Renal cortical epithelial cell (primary cell): ENCODE measurements at regions not wholly inside any gene's neighbourhood (a gene's known extent, or its start where the extent isn't known, plus 50 kb on each side); places are given as distances from the start of the nearest gene placed in this dataset.
A peak's percentile ranks its signal among the peaks of the same experiment; 100 is the strongest.

Experiments used
- DNase-seq: peaks from one replicate; pipeline ENCODE4 v3.0.0-alpha.2; 2011; ENCODE audit warnings: low read depth

DNA sequence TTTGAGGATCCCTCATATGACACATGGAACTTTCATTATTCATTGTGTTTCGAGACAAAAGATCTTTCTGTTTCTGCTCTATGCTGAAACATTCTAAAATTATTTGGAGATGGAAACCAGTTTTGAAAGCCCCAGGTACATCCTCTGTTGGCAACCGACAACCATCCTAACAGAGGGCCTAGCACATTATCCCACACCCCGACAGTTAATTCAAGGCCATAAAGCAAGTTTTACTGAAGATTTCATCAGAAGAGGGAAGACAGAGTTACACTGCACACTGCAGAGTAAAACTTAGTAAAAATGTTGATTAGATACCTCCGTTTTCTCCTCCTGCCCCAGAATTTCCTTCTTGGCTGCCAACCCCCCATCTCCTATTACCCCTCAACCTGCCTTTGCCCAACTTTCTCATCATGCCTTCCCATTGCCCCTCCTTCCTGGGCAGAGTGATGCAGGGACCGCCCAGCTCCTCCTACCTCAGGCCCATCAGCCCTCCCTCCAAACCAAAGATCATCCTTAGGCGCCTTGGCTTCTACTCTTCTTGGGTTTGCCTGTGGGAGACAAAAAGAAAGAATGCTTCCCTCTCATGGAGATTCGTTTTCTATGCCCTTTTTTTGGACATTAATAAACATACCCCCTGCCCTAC is 52.9 kb upstream of the CITED4 start:
- no peak for DNase-seq

DNA sequence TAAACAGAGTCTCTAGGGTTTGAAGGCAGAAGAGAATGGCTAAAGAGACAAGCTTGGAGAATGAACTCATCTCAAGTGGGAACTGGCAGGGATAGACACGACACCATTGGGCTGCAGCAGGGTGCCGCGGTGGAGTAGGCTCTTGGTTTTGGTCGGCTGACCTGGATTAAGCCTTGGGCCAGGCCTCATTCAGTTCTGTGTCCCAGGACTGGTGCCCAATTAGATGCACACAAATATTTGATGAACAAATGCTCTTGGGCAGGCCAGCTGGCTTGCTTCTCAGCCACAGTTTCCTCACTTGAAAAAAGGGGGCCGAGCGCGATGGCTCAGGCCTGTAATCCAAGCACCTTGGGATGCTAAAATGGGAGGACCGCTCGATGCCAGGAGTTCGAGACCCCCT is 53.4 kb upstream of the CITED4 start:
- DNase-seq = no peak

DNA sequence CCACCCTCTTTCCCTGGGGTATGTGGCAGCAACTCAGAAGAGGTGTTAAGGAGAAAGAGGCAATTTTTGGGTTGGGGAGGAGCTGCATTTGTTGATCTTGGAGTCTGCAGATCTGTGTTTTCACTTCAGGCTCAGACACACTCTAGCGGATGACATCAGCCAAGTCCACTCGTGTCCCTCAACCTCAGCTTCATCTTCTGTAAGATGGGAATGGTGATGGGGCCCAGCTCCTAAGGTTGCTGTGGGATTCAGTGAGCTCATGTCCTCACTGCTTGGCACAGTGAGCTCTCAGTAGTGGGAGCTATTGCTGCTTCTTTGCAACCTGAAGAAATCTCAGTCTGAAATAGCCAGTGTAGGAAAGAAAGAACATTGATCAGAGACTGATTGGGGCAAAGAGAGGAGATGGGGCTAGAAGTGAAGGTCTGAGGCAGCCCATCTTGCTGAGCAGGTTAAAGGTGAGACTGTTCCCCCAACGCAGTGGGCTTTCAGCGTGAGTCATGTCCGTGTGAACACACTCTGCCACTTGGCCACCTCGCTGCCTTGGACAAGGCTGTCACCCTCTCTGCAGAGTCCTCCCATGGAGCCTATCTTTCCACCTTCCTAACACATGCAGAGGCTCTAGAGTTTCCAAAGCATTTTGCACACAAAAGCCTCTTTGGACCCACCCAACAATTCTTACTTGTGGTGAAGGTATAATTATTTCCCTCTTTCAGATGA is 56.0 kb upstream of the CITED4 start:
- DNase-seq = no peak

DNA sequence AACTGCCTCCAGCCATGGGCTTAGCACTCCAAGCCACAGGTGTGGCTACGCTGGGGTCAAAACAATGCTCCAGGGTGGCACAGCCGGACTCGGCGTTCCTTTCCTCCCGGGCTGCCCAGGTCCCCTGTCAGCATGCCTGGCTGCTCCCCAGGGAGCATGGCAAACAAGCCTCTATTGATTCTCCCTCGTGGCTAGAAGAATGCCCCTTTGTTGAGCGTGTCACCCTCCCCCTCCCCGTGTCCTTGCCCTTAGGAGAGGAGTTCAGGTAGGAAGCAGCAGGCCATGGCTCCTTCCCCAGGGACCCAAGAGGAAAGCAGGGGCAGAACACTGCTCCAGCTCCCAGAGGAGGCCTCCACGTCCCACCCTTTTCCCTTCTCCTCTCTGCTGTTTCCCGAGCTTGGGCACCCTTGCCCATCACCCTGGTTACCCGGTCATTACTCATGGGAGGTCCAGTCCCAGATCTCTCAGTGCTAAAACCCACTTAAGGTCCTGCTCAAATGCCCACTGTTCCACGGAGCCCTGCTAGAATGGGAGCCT is 57.4 kb upstream of the CITED4 start:
- DNase-seq = peak; percentile 26

DNA sequence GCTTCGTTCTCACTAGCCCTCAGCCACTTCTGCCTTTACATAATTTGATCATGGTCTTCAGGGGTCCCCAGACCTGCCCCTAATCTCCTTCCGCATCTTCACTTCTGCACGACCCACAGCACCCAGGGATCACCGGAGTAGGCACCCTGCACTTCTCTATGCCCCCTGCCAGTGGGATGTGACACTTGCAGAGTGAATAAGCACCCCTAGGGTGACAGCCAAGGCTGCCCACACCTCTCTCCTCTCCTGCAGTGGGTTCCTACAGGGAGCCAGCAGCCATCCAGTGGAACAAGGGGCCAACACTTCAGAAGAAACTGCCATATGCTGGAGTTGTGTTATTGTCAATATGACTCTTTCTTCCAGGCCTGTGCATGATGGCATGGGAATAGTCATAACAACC is 58.0 kb upstream of the CTPS1 start:
- no peak for DNase-seq

DNA sequence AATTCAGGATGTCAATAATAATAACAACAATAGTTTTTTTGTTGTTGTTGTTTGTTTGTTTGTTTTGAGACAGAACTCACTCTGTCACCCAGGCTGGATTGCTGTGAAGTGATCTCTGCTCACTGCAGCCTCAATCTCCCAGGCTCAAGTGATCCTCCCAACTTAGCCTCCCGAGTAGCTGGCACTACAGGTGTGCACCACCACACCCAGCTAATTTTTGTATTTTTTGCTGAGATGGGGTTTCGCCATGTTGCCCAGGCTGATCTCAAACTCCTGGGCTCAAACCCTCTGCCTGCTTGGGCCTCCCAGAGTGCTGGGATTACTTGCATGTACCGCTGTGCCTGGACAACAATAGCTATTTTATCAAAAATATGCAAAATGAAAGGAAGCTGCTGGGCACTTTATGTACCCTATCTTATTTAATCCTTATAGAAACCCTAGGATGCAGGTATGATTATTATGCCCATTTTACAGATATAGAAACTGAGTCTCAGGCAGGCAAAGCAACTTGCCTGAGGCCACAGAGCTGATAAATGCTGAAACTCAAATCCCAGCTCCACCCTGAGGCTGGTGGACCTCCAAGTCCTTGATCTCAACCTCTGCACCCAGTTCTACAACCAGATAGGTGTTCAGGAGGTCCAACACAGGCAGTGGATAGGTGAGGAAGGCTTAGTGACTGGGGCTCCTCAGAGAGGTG is 57.4 kb upstream of the CTPS1 start:
- DNase-seq = no peak

DNA sequence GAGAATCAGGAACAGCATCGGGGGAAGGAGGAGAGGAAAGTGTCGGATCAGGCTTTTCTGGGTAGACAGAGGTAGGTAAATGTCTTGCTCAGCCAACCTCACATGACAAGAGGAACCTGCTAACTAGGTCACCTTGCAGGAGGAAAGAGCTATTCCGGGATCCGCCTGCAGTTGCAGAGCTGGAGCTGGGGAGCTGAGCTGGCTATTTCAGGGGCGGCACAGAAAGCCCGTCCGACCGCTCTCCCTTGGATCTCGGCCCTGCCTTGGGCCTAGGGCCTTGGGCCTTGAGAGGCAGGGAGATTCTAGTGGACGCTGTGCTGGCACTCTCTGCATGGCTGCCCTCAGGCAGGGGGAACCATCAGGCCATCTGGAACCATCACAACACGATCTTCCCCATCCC is 56.5 kb upstream of the CTPS1 start:
- DNase-seq = no peak

DNA sequence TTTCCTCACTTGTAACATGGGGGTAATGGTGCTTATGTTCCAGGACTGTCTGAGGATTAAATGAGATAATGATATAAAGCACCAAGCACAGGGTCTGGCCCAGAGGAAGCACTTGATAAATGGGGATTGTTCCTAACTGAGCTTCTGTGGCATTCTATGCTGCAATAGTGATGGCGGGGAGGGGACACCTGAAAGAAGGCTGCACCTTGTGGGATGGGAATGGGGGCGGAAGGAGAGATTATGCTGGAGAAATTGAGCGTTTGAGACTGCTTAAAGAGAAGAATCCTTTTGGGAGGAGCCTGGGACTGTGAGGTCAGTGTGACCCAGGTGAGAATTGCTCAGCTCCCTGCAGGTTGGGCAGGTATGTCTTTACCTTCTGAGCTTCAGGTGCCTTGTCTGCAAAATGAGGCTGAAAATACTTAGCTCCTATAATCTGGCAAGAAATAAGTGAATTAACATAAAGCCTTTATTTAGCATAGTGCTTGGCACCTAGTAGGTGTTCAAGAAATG is 55.9 kb upstream of the CTPS1 start:
- no peak for DNase-seq

DNA sequence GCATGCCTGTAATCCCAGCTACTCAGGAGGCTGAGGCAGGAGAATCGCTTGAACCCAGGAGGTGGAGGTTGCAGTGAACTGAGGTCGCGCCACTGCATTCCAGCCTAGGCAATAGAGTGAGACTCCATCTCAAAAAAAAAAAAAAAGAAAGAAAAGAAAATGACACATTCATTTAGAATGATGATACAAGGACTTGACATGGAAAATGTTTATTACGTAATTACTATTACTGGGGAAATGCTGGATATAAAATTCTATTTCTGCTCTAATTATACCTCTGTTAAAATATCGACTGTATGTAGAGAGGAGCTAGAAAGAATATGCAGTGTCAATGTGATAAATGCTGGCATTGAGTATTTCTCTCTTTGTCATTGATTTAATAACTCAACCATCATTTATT is 54.7 kb upstream of the CTPS1 start:
- DNase-seq = no peak

DNA sequence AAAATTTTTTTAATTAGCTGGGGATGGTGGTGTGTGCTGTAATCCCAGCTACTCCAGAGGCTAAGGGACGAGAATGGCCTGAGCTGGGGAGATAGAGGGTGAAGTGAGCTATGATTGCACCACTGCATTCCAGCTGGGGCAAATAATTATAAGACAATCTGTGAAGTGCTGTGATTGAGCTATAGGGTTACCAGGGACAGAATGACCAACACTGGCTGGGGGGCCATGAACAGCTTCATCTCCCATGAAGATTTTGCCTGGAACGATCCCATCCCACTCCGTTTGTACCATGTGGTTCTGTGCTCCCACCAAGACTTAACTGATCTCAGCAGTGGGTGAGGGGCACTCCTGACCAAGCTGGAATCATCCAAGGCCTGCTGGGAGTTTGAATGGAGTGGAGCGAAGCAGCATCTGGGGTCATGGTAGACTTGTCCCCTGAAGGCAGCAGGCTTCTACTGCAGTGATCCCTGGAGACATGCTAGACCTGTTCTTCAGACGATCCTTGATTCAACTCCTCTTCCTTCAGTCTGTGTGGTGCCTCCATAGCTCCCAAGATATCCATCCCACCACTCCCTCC is 53.6 kb upstream of the CTPS1 start:
- DNase-seq = no peak

DNA sequence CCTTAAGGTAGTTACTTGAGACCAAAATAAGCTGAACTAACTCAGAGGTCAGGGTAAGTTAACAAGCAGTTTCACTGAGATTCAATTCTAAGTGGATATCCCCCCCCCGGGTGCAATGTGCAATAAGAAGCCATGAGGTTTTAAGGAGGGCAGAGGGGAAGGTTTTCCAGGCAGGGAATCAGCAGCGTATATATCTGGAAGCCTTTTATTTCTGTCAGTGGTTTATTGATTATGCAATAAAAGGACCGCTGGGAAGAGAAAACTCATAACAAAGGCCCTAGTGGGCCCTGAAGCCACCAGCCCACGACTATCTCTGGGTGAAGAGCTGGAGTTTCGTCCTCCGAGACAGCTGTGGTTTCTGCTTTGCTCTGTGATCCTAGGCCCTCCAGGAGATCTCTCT is 53.1 kb upstream of the CTPS1 start:
- DNase-seq = peak; percentile 10

DNA sequence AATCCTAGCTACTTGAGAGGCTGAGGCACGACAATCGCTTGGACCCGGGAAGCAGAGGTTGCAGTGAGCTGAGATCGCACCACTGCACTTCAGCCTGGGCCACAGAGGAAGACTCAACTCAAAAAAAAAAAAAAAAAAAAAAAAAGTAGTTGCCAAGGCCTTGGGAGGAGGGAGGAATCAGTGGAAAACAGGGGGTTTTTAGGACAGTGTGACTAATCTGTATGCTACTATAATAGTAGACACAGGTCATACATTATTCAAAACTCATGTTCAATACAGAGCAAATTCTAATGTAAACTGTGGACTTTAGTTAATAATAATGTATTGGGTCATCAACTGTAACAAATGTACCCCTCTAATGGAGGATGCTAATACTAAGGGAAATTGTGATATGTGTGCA is 51.7 kb upstream of the CTPS1 start:
- DNase-seq = no peak

DNA sequence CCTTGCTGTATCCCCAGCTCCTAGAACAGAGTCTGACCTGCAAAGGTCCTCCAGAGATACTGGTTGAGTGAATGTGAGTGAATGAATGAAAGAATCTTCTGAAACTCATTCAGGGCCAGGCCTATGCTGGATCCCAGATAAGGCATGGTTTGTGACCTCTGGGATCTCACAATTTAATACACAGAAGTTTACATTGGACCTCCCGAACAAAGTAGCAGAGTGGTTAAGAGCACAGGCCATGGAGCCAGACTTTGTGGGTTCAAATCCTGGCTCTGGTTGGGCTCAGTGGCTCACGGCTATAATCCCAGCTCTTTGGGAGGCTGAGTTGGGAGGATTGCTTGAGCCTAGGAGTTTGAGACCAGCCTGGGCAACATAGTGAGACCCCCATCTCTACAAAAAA is 50.8 kb upstream of the CTPS1 start:
- DNase-seq = no peak

DNA sequence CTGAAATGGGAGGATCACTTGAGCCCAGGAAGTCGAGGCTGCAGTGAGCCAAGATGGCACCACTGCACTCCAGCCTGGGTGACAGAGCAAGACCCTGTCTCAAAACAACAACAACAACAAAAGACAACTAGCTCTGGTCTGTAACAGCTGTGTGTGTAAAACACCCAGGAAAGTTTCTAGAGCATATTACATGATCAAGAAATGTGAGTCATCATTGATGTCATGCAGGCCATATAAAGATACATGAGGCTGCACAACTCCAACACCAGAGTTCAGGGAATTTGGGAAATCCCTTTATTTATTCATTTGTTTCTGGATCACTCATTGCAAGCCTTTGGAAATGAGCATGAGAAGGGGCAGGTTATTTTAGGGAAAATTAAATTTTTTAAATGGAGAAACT is 50.3 kb upstream of the CTPS1 start:
- DNase-seq = no peak
